ENCODE measurements at regions not wholly inside any gene's neighbourhood (a gene's known extent, or its start where the extent isn't known, plus 50 kb on each side); places are given as distances from the start of the nearest gene placed in this dataset.

GRCh38 chr22:48334971-48335370 lies 1492.7 kb downstream of the BRD1 start:
- H3K27ac ChIP-seq, result no peak overlapping the region
- TF ChIP-seq ZFX (IDR thresholded peaks at IDR 0.05; ENCODE audit: borderline replicate concordance), result no peak
- TF ChIP-seq CTCF (IDR thresholded peaks at IDR 0.05), result no peak

GRCh38 chr22:48333816-48334735 lies 1493.6 kb downstream of the BRD1 start:
- H3K27ac ChIP-seq, result no peak overlapping the region
- TF ChIP-seq ZFX (IDR thresholded peaks at IDR 0.05; ENCODE audit: borderline replicate concordance), result no peak

- no peak overlapping the region for H3K27ac ChIP-seq
- TF ChIP-seq CTCF (IDR thresholded peaks at IDR 0.05) (no peak), ZFX (IDR thresholded peaks at IDR 0.05; ENCODE audit: borderline replicate concordance) (no peak)
Measured at GRCh38 chr22:48333323-48333763, 1494.3 kb downstream of the BRD1 start.

- TF ChIP-seq CTCF (IDR thresholded peaks at IDR 0.05) (no peak), ZFX (IDR thresholded peaks at IDR 0.05; ENCODE audit: borderline replicate concordance) (no peak)
- no peak overlapping the region for H3K27ac ChIP-seq
Measured at GRCh38 chr22:48332438-48333322, 1495.0 kb downstream of the BRD1 start.

GRCh38 chr22:48331691-48332220 lies 1495.9 kb downstream of the BRD1 start:
- TF ChIP-seq CTCF (IDR thresholded peaks at IDR 0.05) (no peak), ZFX (IDR thresholded peaks at IDR 0.05; ENCODE audit: borderline replicate concordance) (no peak)
- H3K27ac ChIP-seq, result no peak overlapping the region

- H3K27ac ChIP-seq, result no peak overlapping the region
- TF ChIP-seq CTCF (IDR thresholded peaks at IDR 0.05), result no peak
- no peak for TF ChIP-seq ZFX (IDR thresholded peaks at IDR 0.05; ENCODE audit: borderline replicate concordance)
Measured at GRCh38 chr22:48331266-48331665, 1496.4 kb downstream of the BRD1 start.

- TF ChIP-seq CTCF (IDR thresholded peaks at IDR 0.05) (no peak), ZFX (IDR thresholded peaks at IDR 0.05; ENCODE audit: borderline replicate concordance) (no peak)
- no peak overlapping the region for H3K27ac ChIP-seq
Measured at GRCh38 chr22:48327721-48328120, 1500.0 kb downstream of the BRD1 start.
